ENCODE measurements at regions not wholly inside any gene's neighbourhood (a gene's known extent, or its start where the extent isn't known, plus 50 kb on each side); places are given as distances from the start of the nearest gene placed in this dataset.

DNA sequence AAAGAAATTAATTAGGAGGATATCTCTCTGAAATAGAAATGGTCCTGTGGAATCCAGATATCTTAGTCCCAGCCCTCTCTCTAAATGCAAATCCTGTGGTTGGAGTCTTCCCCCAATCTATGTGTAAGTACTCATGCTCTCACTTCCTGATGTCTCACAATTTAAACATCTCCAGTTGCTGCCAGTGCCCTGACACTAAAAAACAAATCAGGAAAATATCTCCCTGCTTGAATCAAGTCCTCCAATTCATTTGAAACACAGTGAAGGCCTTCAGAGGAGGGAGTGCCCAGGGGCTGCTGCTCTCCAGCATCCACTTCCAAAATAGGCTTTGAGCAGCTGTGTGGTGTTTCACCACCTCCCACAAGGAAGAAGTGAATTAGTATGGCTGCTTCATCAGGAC is 413.8 kb downstream of the RAD51AP2 start:
- TF ChIP-seq, protein P1, sequence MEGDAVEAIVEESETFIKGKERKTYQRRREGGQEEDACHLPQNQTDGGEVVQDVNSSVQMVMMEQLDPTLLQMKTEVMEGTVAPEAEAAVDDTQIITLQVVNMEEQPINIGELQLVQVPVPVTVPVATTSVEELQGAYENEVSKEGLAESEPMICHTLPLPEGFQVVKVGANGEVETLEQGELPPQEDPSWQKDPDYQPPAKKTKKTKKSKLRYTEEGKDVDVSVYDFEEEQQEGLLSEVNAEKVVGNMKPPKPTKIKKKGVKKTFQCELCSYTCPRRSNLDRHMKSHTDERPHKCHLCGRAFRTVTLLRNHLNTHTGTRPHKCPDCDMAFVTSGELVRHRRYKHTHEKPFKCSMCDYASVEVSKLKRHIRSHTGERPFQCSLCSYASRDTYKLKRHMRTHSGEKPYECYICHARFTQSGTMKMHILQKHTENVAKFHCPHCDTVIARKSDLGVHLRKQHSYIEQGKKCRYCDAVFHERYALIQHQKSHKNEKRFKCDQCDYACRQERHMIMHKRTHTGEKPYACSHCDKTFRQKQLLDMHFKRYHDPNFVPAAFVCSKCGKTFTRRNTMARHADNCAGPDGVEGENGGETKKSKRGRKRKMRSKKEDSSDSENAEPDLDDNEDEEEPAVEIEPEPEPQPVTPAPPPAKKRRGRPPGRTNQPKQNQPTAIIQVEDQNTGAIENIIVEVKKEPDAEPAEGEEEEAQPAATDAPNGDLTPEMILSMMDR (conservative IDR thresholded peaks at IDR 0.05; ENCODE audit: low read depth in 2 of 2) = no peak
- TF ChIP-seq EZH2 (IDR thresholded peaks at IDR 0.05; ENCODE audit: low read depth, unreplicated experiment) (no peak), POLR2AphosphoS5 (IDR thresholded peaks at IDR 0.05; ENCODE audit: low read depth) (no peak), JUNB (IDR thresholded peaks at IDR 0.05; ENCODE audit: unreplicated experiment) (no peak), EZH2phosphoT487 (IDR thresholded peaks at IDR 0.05; ENCODE audit: unreplicated experiment) (no peak)
- TF ChIP-seq, protein P2, sequence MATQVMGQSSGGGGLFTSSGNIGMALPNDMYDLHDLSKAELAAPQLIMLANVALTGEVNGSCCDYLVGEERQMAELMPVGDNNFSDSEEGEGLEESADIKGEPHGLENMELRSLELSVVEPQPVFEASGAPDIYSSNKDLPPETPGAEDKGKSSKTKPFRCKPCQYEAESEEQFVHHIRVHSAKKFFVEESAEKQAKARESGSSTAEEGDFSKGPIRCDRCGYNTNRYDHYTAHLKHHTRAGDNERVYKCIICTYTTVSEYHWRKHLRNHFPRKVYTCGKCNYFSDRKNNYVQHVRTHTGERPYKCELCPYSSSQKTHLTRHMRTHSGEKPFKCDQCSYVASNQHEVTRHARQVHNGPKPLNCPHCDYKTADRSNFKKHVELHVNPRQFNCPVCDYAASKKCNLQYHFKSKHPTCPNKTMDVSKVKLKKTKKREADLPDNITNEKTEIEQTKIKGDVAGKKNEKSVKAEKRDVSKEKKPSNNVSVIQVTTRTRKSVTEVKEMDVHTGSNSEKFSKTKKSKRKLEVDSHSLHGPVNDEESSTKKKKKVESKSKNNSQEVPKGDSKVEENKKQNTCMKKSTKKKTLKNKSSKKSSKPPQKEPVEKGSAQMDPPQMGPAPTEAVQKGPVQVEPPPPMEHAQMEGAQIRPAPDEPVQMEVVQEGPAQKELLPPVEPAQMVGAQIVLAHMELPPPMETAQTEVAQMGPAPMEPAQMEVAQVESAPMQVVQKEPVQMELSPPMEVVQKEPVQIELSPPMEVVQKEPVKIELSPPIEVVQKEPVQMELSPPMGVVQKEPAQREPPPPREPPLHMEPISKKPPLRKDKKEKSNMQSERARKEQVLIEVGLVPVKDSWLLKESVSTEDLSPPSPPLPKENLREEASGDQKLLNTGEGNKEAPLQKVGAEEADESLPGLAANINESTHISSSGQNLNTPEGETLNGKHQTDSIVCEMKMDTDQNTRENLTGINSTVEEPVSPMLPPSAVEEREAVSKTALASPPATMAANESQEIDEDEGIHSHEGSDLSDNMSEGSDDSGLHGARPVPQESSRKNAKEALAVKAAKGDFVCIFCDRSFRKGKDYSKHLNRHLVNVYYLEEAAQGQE (IDR thresholded peaks at IDR 0.05; ENCODE audit: unreplicated experiment) = no peak

All from GM23338 (cell line).